ENCODE measurements at regions not wholly inside any gene's neighbourhood (a gene's known extent, or its start where the extent isn't known, plus 50 kb on each side); places are given as distances from the start of the nearest gene placed in this dataset.

DNA sequence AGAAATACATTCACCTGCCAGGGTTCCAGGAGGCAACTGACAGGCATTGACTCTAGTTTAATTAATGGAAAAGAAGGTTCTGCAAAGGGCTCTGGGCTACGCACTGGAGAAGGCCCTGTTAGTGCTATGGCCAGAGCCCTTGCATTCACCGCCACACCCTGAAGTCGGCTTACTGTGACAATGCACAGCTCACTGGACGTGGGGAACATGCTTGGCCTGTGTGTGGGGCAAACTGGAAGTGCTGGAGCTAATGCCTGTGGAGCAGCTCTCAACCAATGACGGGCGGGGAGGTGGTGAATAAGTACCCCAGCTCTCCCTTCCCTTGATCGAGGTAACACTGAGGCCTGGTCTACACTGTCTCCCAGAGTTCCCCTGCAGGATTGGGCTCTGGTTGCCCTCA, 209.8 kb downstream of the HAUS1 start:
- TF ChIP-seq SIN3A (IDR thresholded peaks at IDR 0.05; ENCODE audit: borderline replicate concordance, insufficient read depth, low read length) (no peak), POLR2AphosphoS5 (IDR thresholded peaks at IDR 0.05; ENCODE audit: low read depth, low read length) (no peak), TAF1 (IDR thresholded peaks at IDR 0.05; ENCODE audit: borderline replicate concordance, insufficient read depth, low read length) (no peak), FOXP2 (optimal IDR thresholded peaks at IDR 0.05; ENCODE audit: borderline replicate concordance, extremely low read depth, extremely low read length, insufficient read depth) (no peak)
- TF ChIP-seq, protein P1, sequence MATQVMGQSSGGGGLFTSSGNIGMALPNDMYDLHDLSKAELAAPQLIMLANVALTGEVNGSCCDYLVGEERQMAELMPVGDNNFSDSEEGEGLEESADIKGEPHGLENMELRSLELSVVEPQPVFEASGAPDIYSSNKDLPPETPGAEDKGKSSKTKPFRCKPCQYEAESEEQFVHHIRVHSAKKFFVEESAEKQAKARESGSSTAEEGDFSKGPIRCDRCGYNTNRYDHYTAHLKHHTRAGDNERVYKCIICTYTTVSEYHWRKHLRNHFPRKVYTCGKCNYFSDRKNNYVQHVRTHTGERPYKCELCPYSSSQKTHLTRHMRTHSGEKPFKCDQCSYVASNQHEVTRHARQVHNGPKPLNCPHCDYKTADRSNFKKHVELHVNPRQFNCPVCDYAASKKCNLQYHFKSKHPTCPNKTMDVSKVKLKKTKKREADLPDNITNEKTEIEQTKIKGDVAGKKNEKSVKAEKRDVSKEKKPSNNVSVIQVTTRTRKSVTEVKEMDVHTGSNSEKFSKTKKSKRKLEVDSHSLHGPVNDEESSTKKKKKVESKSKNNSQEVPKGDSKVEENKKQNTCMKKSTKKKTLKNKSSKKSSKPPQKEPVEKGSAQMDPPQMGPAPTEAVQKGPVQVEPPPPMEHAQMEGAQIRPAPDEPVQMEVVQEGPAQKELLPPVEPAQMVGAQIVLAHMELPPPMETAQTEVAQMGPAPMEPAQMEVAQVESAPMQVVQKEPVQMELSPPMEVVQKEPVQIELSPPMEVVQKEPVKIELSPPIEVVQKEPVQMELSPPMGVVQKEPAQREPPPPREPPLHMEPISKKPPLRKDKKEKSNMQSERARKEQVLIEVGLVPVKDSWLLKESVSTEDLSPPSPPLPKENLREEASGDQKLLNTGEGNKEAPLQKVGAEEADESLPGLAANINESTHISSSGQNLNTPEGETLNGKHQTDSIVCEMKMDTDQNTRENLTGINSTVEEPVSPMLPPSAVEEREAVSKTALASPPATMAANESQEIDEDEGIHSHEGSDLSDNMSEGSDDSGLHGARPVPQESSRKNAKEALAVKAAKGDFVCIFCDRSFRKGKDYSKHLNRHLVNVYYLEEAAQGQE (IDR thresholded peaks at IDR 0.05; ENCODE audit: insufficient read depth in 1 of 2, low read depth in 2 of 2, low read length in 2 of 2) = no peak

DNA sequence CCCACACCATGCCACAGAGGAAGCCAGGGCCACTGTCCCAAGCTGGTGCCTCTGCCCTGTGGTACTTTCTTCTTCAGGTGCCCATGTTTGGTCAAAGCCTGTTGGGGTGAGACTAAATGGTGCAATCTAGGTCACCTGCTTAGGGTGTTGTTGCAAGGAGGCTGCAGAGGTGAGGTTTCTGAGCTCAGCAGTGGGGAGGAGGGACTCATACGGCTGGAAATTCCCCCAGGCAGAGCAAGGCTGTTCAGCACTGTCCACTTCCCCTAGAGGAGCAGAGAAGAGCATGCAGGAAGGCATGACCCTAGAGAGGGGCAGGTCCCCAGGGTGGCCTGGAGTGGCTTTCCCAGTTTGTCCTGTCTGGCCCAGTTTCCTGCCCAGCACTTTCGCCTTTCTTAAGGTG, 211.0 kb downstream of the HAUS1 start:
- TF ChIP-seq POLR2AphosphoS5 (IDR thresholded peaks at IDR 0.05; ENCODE audit: low read depth, low read length) (no peak), TAF1 (IDR thresholded peaks at IDR 0.05; ENCODE audit: borderline replicate concordance, insufficient read depth, low read length) (no peak)
- TF ChIP-seq, protein P1 (IDR thresholded peaks at IDR 0.05; ENCODE audit: insufficient read depth in 1 of 2, low read depth in 2 of 2, low read length in 2 of 2) = no peak

DNA sequence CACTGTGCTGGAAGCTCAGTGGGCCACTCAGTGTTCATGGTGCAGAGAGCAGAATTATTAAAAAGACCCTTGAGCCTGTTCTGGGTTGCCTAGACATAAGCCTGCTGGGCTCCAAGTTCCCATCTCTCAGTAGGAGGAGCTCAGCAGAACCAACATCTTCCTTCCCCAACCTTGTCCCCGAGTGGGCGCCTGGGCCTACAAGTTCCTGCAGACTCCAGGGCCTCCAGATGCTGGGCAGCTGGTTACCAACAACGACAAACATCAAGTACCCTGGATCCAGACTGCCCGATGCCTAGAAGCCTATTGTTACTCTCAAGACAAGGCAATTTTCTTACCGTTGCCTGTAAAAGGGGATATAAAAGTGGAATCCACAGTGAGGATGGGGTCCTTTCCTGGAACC, 214.2 kb downstream of the HAUS1 start:
- no peak for TF ChIP-seq POLR2AphosphoS5 (IDR thresholded peaks at IDR 0.05; ENCODE audit: low read depth, low read length)
- TF ChIP-seq SIN3A (IDR thresholded peaks at IDR 0.05; ENCODE audit: borderline replicate concordance, insufficient read depth, low read length) = no peak
- TF ChIP-seq, protein P1 (IDR thresholded peaks at IDR 0.05; ENCODE audit: insufficient read depth in 1 of 2, low read depth in 2 of 2, low read length in 2 of 2) = no peak
- no peak for TF ChIP-seq TAF1 (IDR thresholded peaks at IDR 0.05; ENCODE audit: borderline replicate concordance, insufficient read depth, low read length)
- no peak for TF ChIP-seq FOXP2 (optimal IDR thresholded peaks at IDR 0.05; ENCODE audit: borderline replicate concordance, extremely low read depth, extremely low read length, insufficient read depth)

DNA sequence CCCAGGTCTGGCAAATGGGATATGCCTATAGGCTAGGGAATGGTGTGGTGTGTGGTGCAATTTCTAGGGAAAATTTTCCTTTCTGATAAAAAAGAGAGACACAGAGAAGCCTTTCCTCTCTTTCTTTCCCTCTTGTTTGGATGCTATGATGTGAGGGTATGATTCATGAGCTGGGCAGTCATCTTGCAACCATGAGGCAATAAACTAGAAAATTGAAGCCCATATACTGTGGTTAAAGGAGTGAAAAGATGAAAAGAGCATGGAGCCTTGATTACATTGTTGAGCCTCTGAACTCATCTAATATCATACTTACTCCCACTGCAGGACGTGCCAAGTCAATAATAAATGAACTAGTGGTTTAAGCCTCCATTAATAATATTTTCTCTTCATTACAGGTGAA, 215.6 kb downstream of the HAUS1 start:
- no peak for TF ChIP-seq POLR2AphosphoS5 (IDR thresholded peaks at IDR 0.05; ENCODE audit: low read depth, low read length)
- TF ChIP-seq TAF1 (IDR thresholded peaks at IDR 0.05; ENCODE audit: borderline replicate concordance, insufficient read depth, low read length) = no peak
- TF ChIP-seq SIN3A (IDR thresholded peaks at IDR 0.05; ENCODE audit: borderline replicate concordance, insufficient read depth, low read length) = no peak
- TF ChIP-seq FOXP2 (optimal IDR thresholded peaks at IDR 0.05; ENCODE audit: borderline replicate concordance, extremely low read depth, extremely low read length, insufficient read depth) = no peak
- TF ChIP-seq, protein P1 (IDR thresholded peaks at IDR 0.05; ENCODE audit: insufficient read depth in 1 of 2, low read depth in 2 of 2, low read length in 2 of 2) = no peak

DNA sequence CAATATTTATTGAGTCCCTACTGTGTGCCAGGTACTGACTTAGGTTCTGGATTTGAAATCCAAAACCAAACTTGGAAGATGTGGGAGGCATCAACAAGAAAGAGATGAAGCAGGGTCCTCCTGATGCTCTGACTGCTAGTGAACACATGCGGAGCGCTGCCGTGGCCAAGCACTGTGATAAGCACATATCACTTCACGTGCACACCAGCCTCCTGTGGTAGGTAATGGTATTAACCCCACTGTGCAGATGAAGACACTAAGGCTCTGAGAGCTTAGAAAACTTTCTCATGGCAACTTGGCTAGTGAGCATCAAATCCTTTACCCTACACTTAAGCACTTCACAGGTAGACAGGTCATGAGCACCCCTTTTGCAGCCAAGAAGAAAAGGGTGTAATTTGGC, 216.1 kb downstream of the HAUS1 start:
- TF ChIP-seq POLR2AphosphoS5 (IDR thresholded peaks at IDR 0.05; ENCODE audit: low read depth, low read length) = no peak

Measured in PFSK-1 (cell line).